WI38 (cell line): ENCODE measurements at regions not wholly inside any gene's neighbourhood (a gene's known extent, or its start where the extent isn't known, plus 50 kb on each side); places are given as distances from the start of the nearest gene placed in this dataset.

Source experiments
- H3K4me3 ChIP-seq: 2 replicates; pipeline ENCODE4 v1.5.1; 2011; ENCODE audit warnings: low read depth, mild to moderate bottlenecking, control low read depth, low read length
- TF ChIP-seq, protein P1 (sequence below): IDR thresholded peaks from 2 replicates; pipeline ENCODE4 v1.5.1; 2012; ENCODE audit warnings: low read depth, mild to moderate bottlenecking, control low read depth, low read length

DNA sequence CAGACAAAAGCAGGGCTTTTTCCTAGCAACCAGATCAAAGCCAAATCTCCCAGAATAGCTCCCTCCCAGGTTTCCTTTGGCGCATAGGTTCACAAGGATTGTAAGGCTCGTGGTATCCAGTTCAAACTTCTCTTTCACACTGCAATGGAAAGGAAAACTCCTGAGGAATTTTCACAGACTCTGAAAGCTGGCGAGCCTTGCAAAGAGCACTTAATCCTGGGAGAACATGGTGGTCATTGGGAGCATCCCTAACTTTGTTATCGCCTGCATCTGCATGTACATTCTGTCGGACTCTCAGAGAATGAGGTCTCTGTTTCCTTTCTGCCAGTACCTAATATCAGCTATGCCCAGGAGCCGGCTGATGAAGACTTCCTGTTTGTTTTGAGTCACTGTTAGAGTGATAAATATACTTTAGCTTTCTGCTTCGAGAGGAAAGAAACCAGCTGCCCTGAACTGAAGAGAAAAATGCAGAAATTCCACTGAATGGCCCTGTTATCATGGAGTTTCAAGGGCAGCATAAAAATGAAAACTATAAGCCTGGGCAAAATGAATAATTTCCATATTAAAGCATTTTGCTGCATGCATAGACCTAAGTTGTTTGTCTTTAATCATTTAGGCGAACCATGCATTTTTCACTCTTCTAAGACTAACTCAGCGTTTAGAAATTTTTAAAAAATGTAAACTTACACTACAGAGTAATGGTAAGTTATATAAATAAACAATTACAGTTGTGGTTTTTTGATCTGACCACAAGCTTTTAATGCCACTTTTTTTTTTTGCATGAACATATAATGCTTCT is 76.4 kb upstream of the ZEB2 start:
- H3K4me3 ChIP-seq = peak overlapping the region; percentile 40
- TF ChIP-seq, protein P1, sequence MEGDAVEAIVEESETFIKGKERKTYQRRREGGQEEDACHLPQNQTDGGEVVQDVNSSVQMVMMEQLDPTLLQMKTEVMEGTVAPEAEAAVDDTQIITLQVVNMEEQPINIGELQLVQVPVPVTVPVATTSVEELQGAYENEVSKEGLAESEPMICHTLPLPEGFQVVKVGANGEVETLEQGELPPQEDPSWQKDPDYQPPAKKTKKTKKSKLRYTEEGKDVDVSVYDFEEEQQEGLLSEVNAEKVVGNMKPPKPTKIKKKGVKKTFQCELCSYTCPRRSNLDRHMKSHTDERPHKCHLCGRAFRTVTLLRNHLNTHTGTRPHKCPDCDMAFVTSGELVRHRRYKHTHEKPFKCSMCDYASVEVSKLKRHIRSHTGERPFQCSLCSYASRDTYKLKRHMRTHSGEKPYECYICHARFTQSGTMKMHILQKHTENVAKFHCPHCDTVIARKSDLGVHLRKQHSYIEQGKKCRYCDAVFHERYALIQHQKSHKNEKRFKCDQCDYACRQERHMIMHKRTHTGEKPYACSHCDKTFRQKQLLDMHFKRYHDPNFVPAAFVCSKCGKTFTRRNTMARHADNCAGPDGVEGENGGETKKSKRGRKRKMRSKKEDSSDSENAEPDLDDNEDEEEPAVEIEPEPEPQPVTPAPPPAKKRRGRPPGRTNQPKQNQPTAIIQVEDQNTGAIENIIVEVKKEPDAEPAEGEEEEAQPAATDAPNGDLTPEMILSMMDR = no peak

DNA sequence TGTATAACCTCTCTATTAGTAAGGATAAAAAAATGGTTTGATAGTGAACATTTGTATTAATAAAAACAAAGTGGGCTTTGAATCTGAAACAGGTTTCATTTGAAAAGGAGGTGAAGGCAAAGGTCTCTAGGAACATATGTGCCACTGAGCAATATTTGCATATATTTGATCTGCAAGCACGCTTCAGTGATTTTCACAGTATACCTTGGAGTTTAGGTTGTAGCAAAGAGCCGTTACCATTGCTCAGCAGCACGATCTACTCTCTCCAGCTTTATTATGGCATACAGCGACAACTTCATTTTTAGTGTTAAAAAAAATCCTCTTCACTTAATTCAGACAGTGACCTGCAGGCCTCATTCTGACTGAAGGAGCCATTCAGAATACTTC is 75.8 kb upstream of the ZEB2 start:
- H3K4me3 ChIP-seq = no peak overlapping the region
- TF ChIP-seq, protein P1 = no peak

DNA sequence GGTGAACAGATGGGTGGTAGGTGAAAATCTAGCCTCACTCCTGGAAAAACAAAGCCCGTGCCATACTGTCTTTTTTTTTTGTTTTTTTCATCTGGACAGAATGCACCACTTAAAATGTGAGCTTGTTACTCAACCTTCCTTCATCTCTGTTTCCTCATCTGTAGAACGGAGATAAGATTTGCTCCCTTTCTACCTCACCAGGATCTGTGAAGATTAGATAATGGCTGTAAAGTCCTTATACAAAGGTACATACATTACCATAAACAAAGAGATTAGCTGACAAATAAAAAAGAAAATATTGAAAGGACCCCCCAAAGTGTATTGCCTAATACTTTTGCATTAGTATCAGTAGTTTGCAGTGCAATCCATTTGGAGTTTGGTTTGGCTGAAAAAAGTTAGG is 75.4 kb upstream of the ZEB2 start:
- TF ChIP-seq, protein P1 = no peak
- H3K4me3 ChIP-seq = no peak overlapping the region

DNA sequence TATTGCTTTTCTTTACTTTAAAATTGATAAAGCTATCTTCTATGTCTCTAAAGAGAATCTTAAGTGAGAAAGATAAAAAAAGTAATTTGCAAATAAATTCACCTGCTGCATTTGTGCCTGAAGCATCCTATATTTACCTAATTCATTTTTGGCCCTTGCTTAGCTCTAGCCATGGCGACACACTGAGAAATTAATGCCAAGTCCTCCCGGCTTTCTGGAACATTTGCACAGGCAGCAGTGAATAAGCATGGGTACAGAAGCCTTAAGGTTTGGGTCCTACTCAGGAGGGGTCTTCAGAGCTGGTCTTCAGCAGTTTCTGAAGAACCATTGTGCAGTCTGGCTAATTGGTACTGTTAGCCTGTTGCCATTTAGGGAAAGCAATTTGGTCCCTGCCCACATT is 73.9 kb upstream of the ZEB2 start:
- TF ChIP-seq, protein P1 = no peak
- H3K4me3 ChIP-seq = no peak overlapping the region

DNA sequence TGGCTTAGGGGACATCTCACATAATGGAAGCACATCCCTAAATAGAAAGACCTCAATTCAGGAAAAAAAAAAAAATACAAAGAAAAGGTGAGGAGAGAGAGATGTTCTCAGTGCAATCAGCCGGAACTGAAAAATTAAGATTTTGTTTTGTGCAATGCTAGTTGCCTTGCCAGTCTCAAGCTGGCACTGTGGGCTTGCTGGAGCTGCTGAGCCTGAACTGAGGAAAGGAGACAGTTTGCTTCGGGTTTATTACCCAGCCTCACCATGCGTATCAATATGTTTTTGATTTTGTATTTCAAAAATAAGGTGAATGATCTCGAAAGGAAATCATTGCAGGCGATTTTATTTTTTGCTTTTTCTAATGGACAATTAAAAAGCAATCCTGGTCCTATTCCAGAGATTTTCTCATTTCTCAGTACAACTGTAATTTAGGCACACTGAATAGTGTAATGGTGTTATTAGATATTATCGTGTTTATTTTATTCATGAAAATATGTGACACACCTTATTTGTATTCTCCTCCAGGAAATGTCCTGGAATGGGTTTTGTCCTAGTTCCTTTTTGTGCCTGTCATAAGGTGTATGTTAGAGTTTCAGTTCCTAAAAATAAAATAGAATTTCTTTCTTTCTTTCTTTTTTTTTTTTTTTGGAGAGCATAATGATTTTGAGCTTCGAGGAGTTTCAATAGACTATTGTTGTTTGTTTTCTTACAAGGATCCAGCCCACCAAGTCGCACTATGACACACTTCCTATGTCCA is 72.8 kb upstream of the ZEB2 start:
- TF ChIP-seq, protein P1 = no peak
- H3K4me3 ChIP-seq = no peak overlapping the region

DNA sequence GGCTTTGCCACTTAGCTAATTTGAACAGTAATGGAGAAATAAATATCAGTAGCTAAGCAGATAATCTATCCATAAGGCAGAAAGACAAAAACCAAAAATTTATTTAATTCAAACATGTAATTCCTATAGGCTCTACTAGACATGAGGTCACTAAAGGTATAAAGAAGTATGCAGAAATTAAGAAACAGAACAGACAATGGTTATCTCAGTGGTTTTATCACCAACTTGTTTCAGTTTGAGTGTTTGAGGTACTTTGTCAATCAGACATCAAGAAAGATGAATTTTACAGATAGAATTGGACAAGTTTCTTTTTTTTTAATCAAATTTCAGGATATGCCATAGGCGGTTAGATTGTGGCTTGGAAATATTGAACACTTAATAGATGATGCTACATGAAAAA is 67.4 kb upstream of the ZEB2 start:
- TF ChIP-seq, protein P1 = no peak
- H3K4me3 ChIP-seq = no peak overlapping the region

DNA sequence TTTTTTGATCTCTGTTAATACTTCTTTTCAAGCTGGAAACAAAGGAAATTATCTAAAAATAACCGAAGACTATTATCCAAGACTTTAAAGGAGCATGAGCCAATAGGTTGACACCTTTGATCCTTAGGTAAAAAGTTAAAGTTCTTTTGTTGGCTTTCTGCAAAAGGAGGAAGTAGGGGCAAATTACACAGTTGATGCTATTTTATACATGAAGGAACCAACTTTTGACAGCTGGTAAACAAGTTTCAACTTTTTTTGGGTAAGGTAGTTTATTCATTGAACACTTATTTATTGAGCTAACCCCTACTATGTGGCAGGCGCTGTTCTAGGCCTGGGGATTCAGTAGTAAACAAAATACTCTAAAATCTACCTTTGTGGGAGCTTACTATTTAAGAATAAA is 66.6 kb upstream of the ZEB2 start:
- TF ChIP-seq, protein P1 = no peak
- no peak overlapping the region for H3K4me3 ChIP-seq
